Parathyroid adenoma (tissue), 2 donors: ENCODE measurements at regions not wholly inside any gene's neighbourhood (a gene's known extent, or its start where the extent isn't known, plus 50 kb on each side); places are given as distances from the start of the nearest gene placed in this dataset.

Source experiments
- H2AFZ ChIP-seq: fragments of 300-600 bp; sonication (generic); one replicate; pipeline ENCODE4 v1.7.0; 2017; ENCODE audit warnings: antibody characterized with exemption, mild to moderate bottlenecking
- H3K27ac ChIP-seq: fragments of 300-600 bp; sonication (generic); one replicate; pipeline ENCODE4 v1.7.0; 2017
- H3K27me3 ChIP-seq: fragments of 300-600 bp; sonication (generic); one replicate; pipeline ENCODE4 v1.7.0; 2017; ENCODE audit warnings: low read length; ENCODE audit not compliant: control insufficient read depth, insufficient read depth
- H3K36me3 ChIP-seq: fragments of 300-600 bp; sonication (generic); one replicate; pipeline ENCODE4 v1.7.0; 2017; ENCODE audit warnings: low read length; ENCODE audit not compliant: control insufficient read depth, insufficient read depth
- H3K4me1 ChIP-seq: fragments of 300-600 bp; sonication (generic); one replicate; pipeline ENCODE4 v1.7.0; 2017; ENCODE audit warnings: control low read depth
- H3K4me2 ChIP-seq: fragments of 300-600 bp; sonication (generic); one replicate; pipeline ENCODE4 v1.7.0; 2017; ENCODE audit warnings: low read length
- H3K4me3 ChIP-seq: fragments of 300-600 bp; sonication (generic); one replicate; pipeline ENCODE4 v1.7.0; 2017; ENCODE audit warnings: low read depth, low read length
- H3K79me2 ChIP-seq: fragments of 300-600 bp; sonication (generic); one replicate; pipeline ENCODE4 v1.7.0; 2017; ENCODE audit warnings: control low read depth
- H3K9ac ChIP-seq: fragments of 300-600 bp; sonication (generic); one replicate; pipeline ENCODE4 v1.7.0; 2017; ENCODE audit warnings: mild to moderate bottlenecking
- H3K9me3 ChIP-seq: fragments of 300-600 bp; sonication (generic); one replicate; pipeline ENCODE4 v1.7.0; 2017; ENCODE audit warnings: low read length; ENCODE audit not compliant: control insufficient read depth
- CTCF ChIP-seq: fragments of 300-600 bp; sonication (generic); IDR thresholded peaks from one replicate; pipeline ENCODE4 v1.7.0; 2017; ENCODE audit warnings: antibody characterized with exemption, mild to moderate bottlenecking
- donor health status: primary hyperparathyroidism.

- no peak overlapping the region for H3K9ac ChIP-seq
- H3K4me2 ChIP-seq: no peak overlapping the region
- no peaks in the 10 kb centered on the region for H3K36me3 ChIP-seq
- no peaks in the 10 kb centered on the region for H3K79me2 ChIP-seq
- no peaks in the 10 kb centered on the region for H3K27me3 ChIP-seq
- H3K9me3 ChIP-seq: no peaks in the 10 kb centered on the region
- TF ChIP-seq CTCF: no peak
- H3K27ac ChIP-seq: no peak overlapping the region
- H3K4me3 ChIP-seq: no peak overlapping the region
- H2AFZ ChIP-seq: no peak overlapping the region
- no peaks in the 10 kb centered on the region for H3K4me1 ChIP-seq
Observed at GRCh38 chr9:80197661-80198060, 625.9 kb downstream of the TLE4 start.

GRCh38 chr9:80191108-80191507 is 619.3 kb downstream of the TLE4 start:
- H2AFZ ChIP-seq: no peak overlapping the region
- no peaks in the 10 kb centered on the region for H3K27me3 ChIP-seq
- TF ChIP-seq CTCF: no peak
- no peaks in the 10 kb centered on the region for H3K4me1 ChIP-seq
- H3K36me3 ChIP-seq: no peaks in the 10 kb centered on the region
- no peak overlapping the region for H3K4me3 ChIP-seq
- no peak overlapping the region for H3K27ac ChIP-seq
- H3K9me3 ChIP-seq: no peaks in the 10 kb centered on the region
- H3K4me2 ChIP-seq: no peak overlapping the region
- no peak overlapping the region for H3K9ac ChIP-seq
- no peaks in the 10 kb centered on the region for H3K79me2 ChIP-seq

- Histone ChIP-seq H3K79me2 (no peaks in the 10 kb centered on the region), H3K9me3 (no peaks in the 10 kb centered on the region), H2AFZ (no peak overlapping the region), H3K9ac (no peak overlapping the region), H3K4me2 (no peak overlapping the region), H3K4me3 (no peak overlapping the region), H3K4me1 (no peaks in the 10 kb centered on the region), H3K36me3 (no peaks in the 10 kb centered on the region), H3K27ac (no peak overlapping the region), H3K27me3 (no peaks in the 10 kb centered on the region)
- no peak for TF ChIP-seq CTCF
Observed at GRCh38 chr9:80188579-80188978, 616.8 kb downstream of the TLE4 start.

GRCh38 chr9:80185112-80185738 is 613.5 kb downstream of the TLE4 start:
- Histone ChIP-seq H3K4me2 (no peak overlapping the region), H3K4me1 (no peaks in the 10 kb centered on the region), H3K27ac (no peak overlapping the region), H3K36me3 (no peaks in the 10 kb centered on the region), H2AFZ (no peak overlapping the region), H3K27me3 (no peaks in the 10 kb centered on the region), H3K4me3 (no peak overlapping the region), H3K79me2 (no peaks in the 10 kb centered on the region), H3K9me3 (no peaks in the 10 kb centered on the region), H3K9ac (no peak overlapping the region)
- no peak for TF ChIP-seq CTCF

- no peak for TF ChIP-seq CTCF
- Histone ChIP-seq H3K4me1 (no peaks in the 10 kb centered on the region), H3K4me3 (no peak overlapping the region)
Observed at GRCh38 chr9:80177949-80178480, 606.2 kb downstream of the TLE4 start.

More at GRCh38 chr9:80177949-80178480, 606.2 kb downstream of the TLE4 start:
- no peaks in the 10 kb centered on the region for H3K79me2 ChIP-seq
- no peaks in the 10 kb centered on the region for H3K9me3 ChIP-seq
- H3K36me3 ChIP-seq: no peaks in the 10 kb centered on the region
- no peak overlapping the region for H3K27ac ChIP-seq
- H3K4me2 ChIP-seq: no peak overlapping the region
- no peaks in the 10 kb centered on the region for H3K27me3 ChIP-seq
- no peak overlapping the region for H3K9ac ChIP-seq
- H2AFZ ChIP-seq: no peak overlapping the region
